Erythroblast (primary cell): ENCODE measurements at regions not wholly inside any gene's neighbourhood (a gene's known extent, or its start where the extent isn't known, plus 50 kb on each side); places are given as distances from the start of the nearest gene placed in this dataset.

Source experiments
- GATA1 ChIP-seq: IDR thresholded peaks from 2 replicates; pipeline ENCODE4 v1.6.1; 2011; ENCODE audit warnings: low read depth, mild to moderate bottlenecking, control low read depth, low read length, moderate library complexity
- POLR2A ChIP-seq: IDR thresholded peaks from 2 replicates; pipeline ENCODE4 v1.6.1; 2011; ENCODE audit warnings: mild to moderate bottlenecking, low read length

DNA sequence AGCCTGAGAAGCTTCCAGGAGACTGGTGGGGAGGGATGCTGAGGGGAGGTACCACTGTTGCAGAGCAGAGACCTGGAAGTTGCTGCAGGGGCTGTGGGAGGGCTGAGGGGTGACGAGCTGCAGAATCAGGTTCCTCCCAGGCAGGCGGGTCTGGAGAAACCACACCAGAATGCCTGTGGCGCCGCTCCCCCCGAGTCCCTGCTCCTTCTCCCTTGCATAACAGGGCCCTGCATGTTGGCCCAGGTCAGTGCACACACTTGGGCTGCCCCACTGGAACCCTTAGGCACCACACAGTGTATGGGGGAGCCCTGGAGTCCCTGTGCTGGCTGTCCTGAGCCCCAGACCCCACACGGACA lies 60.4 kb downstream of the ARL4C start:
- TF ChIP-seq POLR2A (no peak), GATA1 (no peak)
